ENCODE measurements at regions not wholly inside any gene's neighbourhood (a gene's known extent, or its start where the extent isn't known, plus 50 kb on each side); places are given as distances from the start of the nearest gene placed in this dataset.

DNA sequence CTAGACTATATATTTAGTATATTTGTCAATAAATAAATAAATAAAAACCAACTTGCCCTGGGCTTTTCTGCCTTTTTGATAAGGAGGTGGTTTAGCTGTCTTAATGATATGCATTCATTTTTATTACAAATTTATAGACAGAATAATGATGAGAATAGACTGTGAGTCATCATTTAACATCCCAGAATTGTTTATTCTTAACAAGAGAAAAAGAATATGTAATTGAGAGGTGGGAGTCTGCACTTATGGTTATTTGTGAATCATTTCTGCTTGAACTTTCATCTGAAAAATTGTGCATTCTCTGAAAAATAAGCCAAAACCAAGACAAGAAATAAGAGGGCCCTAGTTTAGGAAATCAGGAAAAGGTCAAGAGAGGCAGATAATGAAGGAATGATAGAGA, 326.2 kb downstream of the COL11A1 start:
- TF ChIP-seq, protein P1, sequence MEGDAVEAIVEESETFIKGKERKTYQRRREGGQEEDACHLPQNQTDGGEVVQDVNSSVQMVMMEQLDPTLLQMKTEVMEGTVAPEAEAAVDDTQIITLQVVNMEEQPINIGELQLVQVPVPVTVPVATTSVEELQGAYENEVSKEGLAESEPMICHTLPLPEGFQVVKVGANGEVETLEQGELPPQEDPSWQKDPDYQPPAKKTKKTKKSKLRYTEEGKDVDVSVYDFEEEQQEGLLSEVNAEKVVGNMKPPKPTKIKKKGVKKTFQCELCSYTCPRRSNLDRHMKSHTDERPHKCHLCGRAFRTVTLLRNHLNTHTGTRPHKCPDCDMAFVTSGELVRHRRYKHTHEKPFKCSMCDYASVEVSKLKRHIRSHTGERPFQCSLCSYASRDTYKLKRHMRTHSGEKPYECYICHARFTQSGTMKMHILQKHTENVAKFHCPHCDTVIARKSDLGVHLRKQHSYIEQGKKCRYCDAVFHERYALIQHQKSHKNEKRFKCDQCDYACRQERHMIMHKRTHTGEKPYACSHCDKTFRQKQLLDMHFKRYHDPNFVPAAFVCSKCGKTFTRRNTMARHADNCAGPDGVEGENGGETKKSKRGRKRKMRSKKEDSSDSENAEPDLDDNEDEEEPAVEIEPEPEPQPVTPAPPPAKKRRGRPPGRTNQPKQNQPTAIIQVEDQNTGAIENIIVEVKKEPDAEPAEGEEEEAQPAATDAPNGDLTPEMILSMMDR (IDR thresholded peaks at IDR 0.05; ENCODE audit: borderline replicate concordance, insufficient read depth, low read depth, low read length), result no peak
- H3K4me3 ChIP-seq (ENCODE audit: low read depth, low read length), result no peak overlapping the region

DNA sequence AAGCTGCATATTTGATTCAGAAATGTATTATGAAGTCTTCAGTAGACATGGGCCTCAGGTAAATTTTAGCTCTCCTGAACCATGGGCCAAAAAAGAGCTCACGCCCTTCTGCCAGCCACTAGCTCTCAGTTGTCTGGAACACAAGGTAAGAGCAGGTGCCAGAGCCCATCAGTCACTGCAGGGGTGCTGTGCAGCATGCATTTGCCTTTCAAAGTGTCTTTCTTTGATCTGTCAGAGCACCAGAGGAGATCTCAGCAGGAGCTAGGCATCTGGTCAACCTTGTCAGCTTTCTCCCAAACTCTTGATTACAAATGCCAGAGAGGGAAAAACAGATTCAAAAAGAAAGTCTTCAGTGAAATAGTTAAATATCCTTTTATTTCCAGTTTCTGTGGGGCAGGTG, 332.3 kb downstream of the COL11A1 start:
- TF ChIP-seq, protein P1 (IDR thresholded peaks at IDR 0.05; ENCODE audit: borderline replicate concordance, insufficient read depth, low read depth, low read length), result no peak
- no peak overlapping the region for H3K4me3 ChIP-seq (ENCODE audit: low read depth, low read length)

DNA sequence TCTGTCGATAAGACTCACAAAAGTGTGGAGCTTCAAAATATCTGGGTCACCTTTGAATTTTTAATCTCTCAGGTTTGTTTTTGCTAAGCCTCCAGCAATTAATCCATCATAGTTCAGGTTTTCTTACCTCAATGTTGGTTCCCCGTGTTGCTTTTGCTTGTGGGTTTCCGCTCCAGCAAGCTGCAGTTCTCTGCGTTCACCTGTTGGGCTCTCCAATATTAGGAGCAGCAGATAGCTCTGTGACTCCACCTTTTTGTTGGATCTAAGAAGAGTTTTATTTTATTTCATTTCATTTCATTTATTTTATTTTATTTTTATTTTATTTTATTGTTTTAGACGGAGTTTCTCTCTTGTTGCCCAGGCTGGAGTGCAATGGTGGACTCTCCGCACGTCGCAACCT, 335.5 kb downstream of the COL11A1 start:
- TF ChIP-seq, protein P1 (IDR thresholded peaks at IDR 0.05; ENCODE audit: borderline replicate concordance, insufficient read depth, low read depth, low read length), result no peak
- no peak overlapping the region for H3K4me3 ChIP-seq (ENCODE audit: low read depth, low read length)

DNA sequence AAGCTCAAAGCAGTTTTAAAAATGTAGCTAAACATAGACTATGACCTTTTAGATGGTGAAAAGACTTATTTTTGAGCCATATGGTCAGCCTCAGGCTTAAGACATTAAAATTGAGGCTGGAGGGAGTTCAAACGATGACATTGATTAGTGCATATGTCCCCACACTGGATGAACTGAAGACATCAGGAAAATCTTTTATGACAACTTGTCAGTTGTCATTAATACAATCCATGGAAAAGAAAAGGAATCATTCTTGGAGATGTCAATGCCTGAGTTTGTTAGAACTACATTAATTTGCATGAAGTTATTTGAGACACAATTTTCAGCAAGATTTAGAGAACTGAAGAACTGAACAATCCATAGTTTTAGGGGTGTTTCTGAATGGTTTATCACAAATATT, 349.9 kb downstream of the COL11A1 start:
- TF ChIP-seq, protein P1 (IDR thresholded peaks at IDR 0.05; ENCODE audit: borderline replicate concordance, insufficient read depth, low read depth, low read length), result no peak

DNA sequence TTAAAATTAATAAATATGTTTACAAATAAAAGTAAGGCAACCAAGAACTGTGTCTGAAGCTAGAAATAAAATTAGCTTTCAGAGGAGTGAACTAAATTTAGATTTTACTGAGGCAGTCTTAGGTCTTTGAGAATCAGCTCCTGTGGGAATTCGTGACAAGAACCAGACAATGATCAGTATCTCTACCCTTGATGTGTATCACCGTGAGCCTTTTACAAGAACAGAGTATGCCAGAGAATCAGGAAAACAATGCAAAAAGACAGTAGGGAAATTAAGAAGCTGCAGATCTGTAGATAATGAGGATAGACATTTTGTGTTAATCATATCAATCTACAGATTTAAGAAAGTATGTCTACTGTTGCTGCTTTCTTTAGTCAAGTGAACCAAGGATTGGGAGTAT, 351.0 kb downstream of the COL11A1 start:
- TF ChIP-seq, protein P1 (IDR thresholded peaks at IDR 0.05; ENCODE audit: borderline replicate concordance, insufficient read depth, low read depth, low read length), result no peak

More for the DNA sequence above, 349.9 kb downstream of the COL11A1 start:
- H3K4me3 ChIP-seq (ENCODE audit: low read depth, low read length), result no peak overlapping the region

DNA sequence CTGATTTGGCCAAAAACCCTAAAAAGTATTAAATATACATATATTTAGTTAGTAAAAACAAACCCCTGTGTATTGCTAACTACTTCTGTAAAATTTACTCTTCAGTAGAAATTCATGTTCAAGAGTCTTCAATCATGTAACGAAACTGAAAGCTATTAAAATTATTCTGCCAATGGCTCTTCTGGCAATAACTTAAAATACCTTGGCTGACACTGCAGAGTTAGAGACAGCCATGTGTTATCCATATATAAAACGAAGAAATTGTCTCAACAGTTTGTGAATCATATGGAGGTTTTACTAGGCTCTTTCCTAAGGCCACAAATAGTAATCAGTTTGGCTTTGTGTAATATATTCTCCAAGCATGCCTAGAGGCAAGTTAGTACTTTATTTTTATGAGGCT, 357.2 kb downstream of the COL11A1 start:
- H3K4me3 ChIP-seq (ENCODE audit: low read depth, low read length), result no peak overlapping the region
- TF ChIP-seq, protein P1 (IDR thresholded peaks at IDR 0.05; ENCODE audit: borderline replicate concordance, insufficient read depth, low read depth, low read length), result no peak

More for the DNA sequence above, 351.0 kb downstream of the COL11A1 start:
- H3K4me3 ChIP-seq (ENCODE audit: low read depth, low read length), result no peak overlapping the region

DNA sequence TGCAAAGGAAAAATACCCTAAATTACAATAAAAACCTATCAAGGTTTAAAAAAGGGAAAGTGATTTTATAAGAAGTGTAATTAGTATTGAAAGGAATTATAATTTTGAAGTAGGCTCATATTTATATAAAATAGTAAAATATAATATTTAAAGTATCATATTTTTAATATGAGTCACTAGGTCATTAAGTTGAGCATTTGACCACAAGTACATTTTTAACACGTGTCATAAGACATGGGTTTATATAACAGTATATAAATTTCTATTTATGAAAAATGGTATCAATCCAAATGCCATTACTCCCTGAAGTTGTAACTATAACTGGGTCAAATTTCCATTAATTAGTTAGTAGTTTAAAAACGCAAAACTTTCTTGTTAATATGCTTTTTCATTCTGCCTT, 365.9 kb downstream of the COL11A1 start:
- TF ChIP-seq, protein P1 (IDR thresholded peaks at IDR 0.05; ENCODE audit: borderline replicate concordance, insufficient read depth, low read depth, low read length), result no peak
- no peak overlapping the region for H3K4me3 ChIP-seq (ENCODE audit: low read depth, low read length)
